ENCODE measurements at regions not wholly inside any gene's neighbourhood (a gene's known extent, or its start where the extent isn't known, plus 50 kb on each side); places are given as distances from the start of the nearest gene placed in this dataset.

DNA sequence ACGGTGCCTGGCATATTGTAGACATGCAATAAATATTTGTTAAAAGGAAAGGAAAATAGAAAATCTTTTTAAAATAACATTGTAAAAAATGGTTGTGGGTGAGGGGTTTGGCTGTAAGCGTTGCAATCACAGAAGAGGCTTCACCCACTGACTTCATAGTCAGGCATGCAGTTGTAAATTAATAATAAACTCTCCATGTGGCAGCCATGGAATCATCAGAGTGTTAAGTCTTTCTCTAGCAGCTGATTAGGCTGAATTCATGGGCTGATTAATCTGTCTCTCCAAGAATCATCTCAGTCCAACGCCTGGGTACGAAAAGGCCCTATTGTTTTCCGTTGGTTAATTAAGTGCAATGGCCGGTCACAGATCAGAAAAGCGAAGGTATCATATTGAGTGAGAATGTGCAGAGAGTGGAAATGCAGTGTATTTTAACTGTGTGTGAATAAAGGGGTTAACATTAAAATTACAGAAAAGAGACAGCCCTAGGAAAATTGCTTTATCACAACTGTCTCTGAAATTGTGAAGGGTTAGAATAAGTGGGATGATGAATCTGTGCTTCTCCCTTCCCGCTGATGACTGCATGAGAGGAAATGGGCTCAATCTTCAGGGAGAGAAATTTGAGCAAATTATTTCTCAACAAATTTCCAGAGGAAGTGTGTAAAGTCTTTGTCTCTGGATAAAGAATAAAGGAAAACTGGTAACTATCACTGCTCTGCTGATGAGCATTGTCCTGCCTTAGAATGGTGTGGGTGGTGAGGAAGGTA lies 269.0 kb downstream of the FAM76B start:
- ChIA-PET CTCF (no interaction called here), POLR2A (no interaction called here)
- Histone ChIP-seq H3K4me1 (ENCODE audit: control insufficient read depth, extremely low read depth, insufficient read depth, low read length) (no peaks in the 10 kb centered on the region), H3K4me3 (replicated peaks in 1 of 3; ENCODE audit: insufficient read depth in 1 of 3, low read depth in 1 of 3, low read length in 3 of 3) (no peak overlapping the region), H3K36me3 (ENCODE audit: control insufficient read depth in 2 of 2, extremely low read depth in 1 of 2, insufficient read depth in 2 of 2, low read length in 2 of 2) (no peaks in the 10 kb centered on the region), H3K27me3 (ENCODE audit: control insufficient read depth in 2 of 2, insufficient read depth in 2 of 2, low read length in 2 of 2) (no peaks in the 10 kb centered on the region), H3K79me2 (ENCODE audit: control insufficient read depth, insufficient read depth, low read length) (no peaks in the 10 kb centered on the region), H3K27ac (ENCODE audit: insufficient read depth, low read depth, low read length) (no peak overlapping the region), H2AFZ (ENCODE audit: low read depth, low read length) (no peak overlapping the region), H4K20me1 (replicated peaks; ENCODE audit: control insufficient read depth, extremely low read depth, insufficient read depth, low read length) (no peaks in the 10 kb centered on the region), H3K9me3 (replicated peaks; ENCODE audit: control insufficient read depth, insufficient read depth, low read length) (no peaks in the 10 kb centered on the region), H3K9me1 (replicated peaks; ENCODE audit: control insufficient read depth, extremely low read depth, insufficient read depth, low read length) (no peaks in the 10 kb centered on the region), H3K4me2 (ENCODE audit: insufficient read depth, low read length) (no peak overlapping the region), H3K9ac (replicated peaks; ENCODE audit: extremely low read depth, insufficient read depth, low read length) (no peak overlapping the region)
- TF ChIP-seq CTCF (IDR thresholded peaks at IDR 0.05; ENCODE audit: extremely low read depth in 1 of 2, insufficient read depth in 1 of 2, low read depth in 1 of 2, low read length in 2 of 2) = no peak
- no peak for TF ChIP-seq FOS (IDR thresholded peaks at IDR 0.05; ENCODE audit: borderline replicate concordance, insufficient read depth, low read length)
- no peak for TF ChIP-seq MYC (IDR thresholded peaks at IDR 0.05; ENCODE audit: low read depth, low read length)
- no peak for TF ChIP-seq JUN (IDR thresholded peaks at IDR 0.05; ENCODE audit: borderline replicate concordance, insufficient read depth, insufficient read length, low read depth)
- TF ChIP-seq EZH2 (IDR thresholded peaks at IDR 0.05; ENCODE audit: borderline replicate concordance, low read depth, low read length, severe bottlenecking) = no peak
- TF ChIP-seq POLR2AphosphoS5 (IDR thresholded peaks at IDR 0.05; ENCODE audit: insufficient read depth, low read depth, low read length) = no peak
- no peak for TF ChIP-seq POLR2A (IDR thresholded peaks at IDR 0.05; ENCODE audit: low read depth, low read length)
- TF ChIP-seq, protein P1, sequence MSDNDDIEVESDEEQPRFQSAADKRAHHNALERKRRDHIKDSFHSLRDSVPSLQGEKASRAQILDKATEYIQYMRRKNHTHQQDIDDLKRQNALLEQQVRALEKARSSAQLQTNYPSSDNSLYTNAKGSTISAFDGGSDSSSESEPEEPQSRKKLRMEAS (IDR thresholded peaks at IDR 0.05; ENCODE audit: insufficient read depth, insufficient read length) = no peak
- TF ChIP-seq GATA2 (IDR thresholded peaks at IDR 0.05; ENCODE audit: insufficient read depth, insufficient read length, low read depth, low read length) = no peak
- FAIRE-seq = no peak
- BruUV-seq (replicated peaks) = no TSS peak
- intact Hi-C loops (cut with micrococcal nuclease) (no loop called here), dilution Hi-C loops (cut with MboI; ENCODE audit: extremely low pct_ligation_motif_present, low sequenced_read_pairs) (no loop called here)
- no peak for DNase-seq (ENCODE audit: low read depth, low spot score)

Measured in endothelial cell of umbilical vein (primary cell).